ENCODE measurements at regions not wholly inside any gene's neighbourhood (a gene's known extent, or its start where the extent isn't known, plus 50 kb on each side); places are given as distances from the start of the nearest gene placed in this dataset.

DNA sequence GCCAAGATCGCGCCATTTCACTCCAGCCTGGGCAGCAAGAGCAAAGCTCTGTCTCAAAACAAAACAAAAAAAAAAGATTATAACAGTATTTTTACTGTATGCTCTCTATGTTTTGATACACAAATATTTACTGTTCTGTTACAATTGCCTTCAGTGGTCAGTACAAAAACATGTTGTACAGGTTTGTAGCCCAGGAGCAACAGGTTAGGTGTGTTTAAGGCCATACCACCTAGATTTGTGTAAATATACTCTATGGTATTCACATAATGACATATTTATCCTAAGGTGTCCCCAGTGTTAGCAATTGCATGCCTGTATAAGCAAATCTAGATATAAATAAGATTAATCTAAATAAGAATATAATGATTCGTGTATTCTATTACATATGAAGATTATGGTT is 625.0 kb downstream of the TMEM182 start:
- Histone ChIP-seq H3K4ac (replicated peaks; ENCODE audit: insufficient read length, low read depth, low read length) (no peak overlapping the region), H3K56ac (replicated peaks; ENCODE audit: insufficient read length, low read depth, low read length) (no peak overlapping the region), H3K4me2 (ENCODE audit: insufficient read depth in 1 of 2, low read depth in 2 of 2, low read length in 2 of 2) (no peak overlapping the region), H3K79me1 (ENCODE audit: low read depth, low read length) (no peaks in the 10 kb centered on the region), H3K9ac (replicated peaks in 1 of 4; ENCODE audit: extremely low read depth in 1 of 4, low read depth in 3 of 4, low read length in 3 of 4) (no peak overlapping the region), H3K14ac (ENCODE audit: insufficient read length) (no peak overlapping the region), H3K4me3 (ENCODE audit: extremely low read depth in 1 of 4, insufficient read depth in 2 of 4, low read depth in 3 of 4, low read length in 4 of 4) (no peak overlapping the region), H3K27me3 (replicated peaks in 1 of 4; ENCODE audit: control insufficient read depth in 3 of 4, extremely low read depth in 1 of 4, insufficient read depth in 3 of 4, low read length in 3 of 4) (no peaks in the 10 kb centered on the region), H3K27ac (ENCODE audit: low read depth, low read length) (no peak overlapping the region), H4K91ac (replicated peaks; ENCODE audit: insufficient read length, low read length) (no peak overlapping the region), H4K20me1 (replicated peaks in 1 of 2; ENCODE audit: control insufficient read depth in 1 of 2, insufficient read depth in 2 of 2, low read length in 2 of 2) (no peaks in the 10 kb centered on the region), H4K8ac (ENCODE audit: extremely low read depth, insufficient read depth, low read length) (no peak overlapping the region), H2BK12ac (ENCODE audit: low read depth, low read length) (no peak overlapping the region), H4K5ac (ENCODE audit: insufficient read length, low read depth, low read length) (no peak overlapping the region), H3K18ac (ENCODE audit: extremely low read depth, low read length) (no peak overlapping the region), H3K23ac (ENCODE audit: insufficient read length) (no peak overlapping the region), H3K79me2 (ENCODE audit: control insufficient read depth in 1 of 2, insufficient read depth in 2 of 2, low read length in 2 of 2) (no peaks in the 10 kb centered on the region), H2BK20ac (ENCODE audit: low read length) (no peak overlapping the region), H2BK120ac (replicated peaks; ENCODE audit: low read depth, low read length) (no peak overlapping the region), H2BK5ac (ENCODE audit: low read depth, low read length) (no peak overlapping the region), H2AK5ac (ENCODE audit: low read depth, low read length) (no peak overlapping the region), H3K23me2 (ENCODE audit: low read depth, low read length) (no peaks in the 10 kb centered on the region), H2AFZ (ENCODE audit: low read length) (no peak overlapping the region), H2BK15ac (ENCODE audit: low read length) (no peak overlapping the region), H3K9me3 (ENCODE audit: insufficient read depth in 2 of 2, low read depth in 1 of 2, low read length in 1 of 2) (no peaks in the 10 kb centered on the region; a peak in 1 of 4 replicates), H3K4me1 (replicated peaks in 1 of 4; ENCODE audit: control insufficient read depth in 3 of 4, insufficient read depth in 4 of 4, low read length in 3 of 4) (peaks cover 0 to 4% (median 0%) of the 10 kb centered on the region in 4 experiments; a peak in 1 of 7 replicates), H3K36me3 (ENCODE audit: control insufficient read depth in 2 of 4, insufficient read depth in 4 of 4, low read length in 3 of 4) (no peaks in the 10 kb centered on the region)
- DNase-seq (ENCODE audit: low read depth in 1 of 2, low spot score in 2 of 2) (no peak), FAIRE-seq (no peak)
- CTCF ChIA-PET (ENCODE audit: partially characterized antibody) = interaction anchor here (0.7 kb wide), 1 partner anchor 227 kb away, joined by 3 read pairs; no protein-coding TSS in a partner anchor
- POLR2A ChIA-PET (ENCODE audit: partially characterized antibody) = no interaction called here
- WGBS, 2 experiments (ENCODE audit: extremely low coverage in 1 of 2, insufficient coverage in 1 of 2, insufficient read length in 1 of 2, insufficient replicate concordance in 2 of 2, low coverage in 1 of 2, low lambda C conversion rate in 2 of 2, missing lambda C conversion rate in 1 of 2) = 96% methylated on average over 3 of the region's 3 CpGs; no CpG with 5 or more reads in 1 of the 2 experiments
- TF ChIP-seq HDAC6 (IDR thresholded peaks at IDR 0.05; ENCODE audit: low read depth, low read length) = no peak
- no peak for TF ChIP-seq RBBP5 (IDR thresholded peaks at IDR 0.05; ENCODE audit: borderline replicate concordance, low read depth, low read length)
- TF ChIP-seq NRF1 (IDR thresholded peaks at IDR 0.05; ENCODE audit: low read depth, low read length) = no peak
